Fibroblast of villous mesenchyme (primary cell): ENCODE measurements at regions not wholly inside any gene's neighbourhood (a gene's known extent, or its start where the extent isn't known, plus 50 kb on each side); places are given as distances from the start of the nearest gene placed in this dataset.

Experiments
- DNase-seq: peaks from one replicate; pipeline ENCODE4 v3.0.0-alpha.2; 2010; ENCODE audit warnings: low read depth
- H3K4me3 ChIP-seq: 2 replicates; pipeline ENCODE4 v1.5.1; 2011; ENCODE audit warnings: low read depth, mild to moderate bottlenecking, low read length
- TF ChIP-seq, protein P1 (sequence below): IDR thresholded peaks from 2 replicates; pipeline ENCODE4 v1.5.1; 2012; ENCODE audit warnings: low read depth, mild to moderate bottlenecking, low read length; ENCODE audit not compliant: insufficient read depth

GRCh38 chr16:47928008-47928407 is 227.8 kb downstream of the ABCC12 start:
- DNase-seq = no peak
- TF ChIP-seq, protein P1, sequence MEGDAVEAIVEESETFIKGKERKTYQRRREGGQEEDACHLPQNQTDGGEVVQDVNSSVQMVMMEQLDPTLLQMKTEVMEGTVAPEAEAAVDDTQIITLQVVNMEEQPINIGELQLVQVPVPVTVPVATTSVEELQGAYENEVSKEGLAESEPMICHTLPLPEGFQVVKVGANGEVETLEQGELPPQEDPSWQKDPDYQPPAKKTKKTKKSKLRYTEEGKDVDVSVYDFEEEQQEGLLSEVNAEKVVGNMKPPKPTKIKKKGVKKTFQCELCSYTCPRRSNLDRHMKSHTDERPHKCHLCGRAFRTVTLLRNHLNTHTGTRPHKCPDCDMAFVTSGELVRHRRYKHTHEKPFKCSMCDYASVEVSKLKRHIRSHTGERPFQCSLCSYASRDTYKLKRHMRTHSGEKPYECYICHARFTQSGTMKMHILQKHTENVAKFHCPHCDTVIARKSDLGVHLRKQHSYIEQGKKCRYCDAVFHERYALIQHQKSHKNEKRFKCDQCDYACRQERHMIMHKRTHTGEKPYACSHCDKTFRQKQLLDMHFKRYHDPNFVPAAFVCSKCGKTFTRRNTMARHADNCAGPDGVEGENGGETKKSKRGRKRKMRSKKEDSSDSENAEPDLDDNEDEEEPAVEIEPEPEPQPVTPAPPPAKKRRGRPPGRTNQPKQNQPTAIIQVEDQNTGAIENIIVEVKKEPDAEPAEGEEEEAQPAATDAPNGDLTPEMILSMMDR = no peak
- H3K4me3 ChIP-seq = no peak overlapping the region

DNA sequence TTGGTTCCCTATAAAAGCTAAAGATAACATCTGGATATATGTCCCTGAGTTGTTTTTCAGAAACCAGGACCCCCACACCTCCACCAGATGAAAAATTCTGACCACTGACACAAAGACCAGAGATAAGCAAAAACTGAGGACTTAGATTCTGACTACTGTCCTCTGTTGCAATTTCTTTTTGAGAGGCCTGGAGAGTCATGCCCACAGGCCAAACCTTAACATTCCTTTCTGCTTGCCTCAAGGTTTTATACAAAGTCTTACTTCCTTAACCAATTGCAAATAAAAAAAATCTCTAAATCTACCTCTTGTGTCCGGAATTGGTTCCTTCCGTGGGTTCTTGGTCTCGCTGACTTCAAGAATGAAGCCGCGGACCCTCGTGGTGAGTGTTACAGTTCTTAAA is 228.5 kb downstream of the ABCC12 start:
- TF ChIP-seq, protein P1 = no peak
- no peak overlapping the region for H3K4me3 ChIP-seq
- DNase-seq = peak; percentile 3

DNA sequence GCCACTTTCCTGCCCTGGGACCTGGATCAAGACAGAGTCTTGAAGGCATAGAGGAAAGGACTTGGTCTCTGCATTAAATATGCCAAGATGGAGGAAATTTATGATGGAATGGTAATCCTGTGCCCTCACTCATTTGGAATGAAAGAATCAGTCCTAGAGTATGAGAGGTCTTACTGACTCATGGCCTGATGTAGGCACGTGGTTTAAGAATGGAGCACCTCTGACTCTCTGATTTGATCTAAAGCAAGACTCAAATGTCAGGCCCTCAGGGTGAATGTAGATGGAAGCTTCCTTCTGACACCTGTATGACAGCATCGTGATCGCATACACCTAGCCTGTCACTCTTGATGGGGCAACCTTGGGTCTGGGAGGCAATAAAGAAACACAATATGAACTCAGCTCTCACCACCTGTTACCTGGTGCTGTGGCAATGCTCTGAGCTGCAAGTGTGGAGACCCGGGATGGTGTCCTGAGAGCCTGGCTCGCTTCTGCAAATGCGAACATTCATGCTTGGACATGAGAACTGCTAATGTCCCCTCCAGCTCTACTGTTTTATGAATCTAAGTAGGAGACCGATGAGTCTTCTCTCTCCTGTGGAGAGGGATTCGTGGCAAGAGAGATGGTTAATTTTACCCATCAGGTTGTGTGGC is 229.9 kb downstream of the ABCC12 start:
- TF ChIP-seq, protein P1 = no peak
- no peak for DNase-seq
- H3K4me3 ChIP-seq = no peak overlapping the region

DNA sequence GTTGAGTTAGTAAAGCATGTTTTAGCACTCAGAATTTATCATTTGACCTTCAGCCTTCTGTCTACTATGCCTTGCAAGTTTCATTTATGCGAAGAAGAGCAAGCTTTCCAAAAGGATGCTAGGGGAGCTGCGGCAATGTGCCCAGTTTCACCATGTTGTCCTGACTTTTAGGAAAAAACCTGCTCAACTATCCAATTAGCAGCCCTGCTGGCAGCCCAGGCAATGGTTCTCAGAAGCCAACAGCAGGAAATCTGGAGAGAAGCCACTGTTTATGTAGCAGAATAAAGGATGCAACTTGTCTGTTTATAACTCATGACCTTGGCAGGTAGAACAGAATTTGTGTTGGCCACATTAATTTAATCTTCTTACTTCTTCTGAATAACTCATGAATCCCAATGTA is 230.8 kb downstream of the ABCC12 start:
- no peak for DNase-seq
- TF ChIP-seq, protein P1 = no peak
- no peak overlapping the region for H3K4me3 ChIP-seq

DNA sequence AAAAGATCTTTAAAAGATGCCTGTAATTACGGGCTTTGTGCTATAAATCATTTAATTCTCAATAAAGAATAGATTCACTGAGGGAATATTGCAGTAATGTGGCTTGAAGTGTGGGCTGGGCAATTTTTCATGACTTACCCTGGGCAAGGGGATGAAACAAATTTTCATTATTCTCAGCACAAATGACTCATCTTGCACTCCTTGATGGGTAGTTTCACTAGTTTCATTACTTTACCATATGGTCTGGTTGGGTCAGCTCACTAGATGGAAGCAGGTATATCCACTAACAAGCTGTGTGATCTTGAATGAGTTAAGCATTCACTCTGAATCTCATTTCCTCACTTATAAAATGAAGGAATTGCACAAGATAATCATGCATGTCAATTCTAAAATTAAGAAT is 234.3 kb downstream of the ABCC12 start:
- no peak for DNase-seq
- TF ChIP-seq, protein P1 = no peak
- H3K4me3 ChIP-seq = no peak overlapping the region

DNA sequence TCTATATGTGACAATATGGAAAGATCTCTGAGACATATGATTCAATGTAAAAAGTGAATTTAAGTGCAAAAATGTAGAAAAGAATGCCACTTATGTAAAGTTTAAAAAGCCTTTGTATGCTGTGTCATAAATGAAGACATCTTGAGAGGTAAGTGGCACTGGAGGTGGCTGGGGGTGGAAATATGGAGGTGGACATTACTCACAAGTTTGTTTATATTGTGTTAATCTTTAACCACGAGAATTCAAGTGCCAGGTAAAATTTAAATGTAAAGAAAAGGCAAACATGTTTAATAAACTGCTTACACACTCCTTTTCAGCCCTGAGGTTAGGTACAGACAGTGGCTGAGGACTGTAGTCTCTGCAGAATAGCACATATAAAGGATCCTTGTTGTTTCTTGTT is 235.1 kb downstream of the ABCC12 start:
- TF ChIP-seq, protein P1 = no peak

DNA sequence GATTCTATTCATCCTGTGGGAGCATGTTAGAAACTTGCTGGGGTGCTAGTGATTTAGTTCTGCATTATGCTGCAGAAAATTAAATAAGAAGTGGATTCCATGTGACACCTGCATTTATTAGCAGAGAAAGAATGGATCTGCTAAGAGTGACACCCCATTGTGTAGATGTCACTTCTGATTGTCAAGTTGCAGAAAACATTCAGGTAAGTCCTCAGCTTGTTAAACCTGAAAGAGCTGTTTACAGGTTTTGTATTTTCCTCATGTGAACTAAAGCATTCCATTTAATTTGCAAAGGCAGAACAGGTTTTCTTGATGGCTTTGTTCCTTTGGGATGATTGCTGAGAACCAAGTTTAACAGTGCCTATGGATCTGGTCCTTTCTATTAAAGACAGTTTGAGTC is 238.7 kb downstream of the ABCC12 start:
- TF ChIP-seq, protein P1 = no peak
- H3K4me3 ChIP-seq = no peak overlapping the region
- no peak for DNase-seq

More for the DNA sequence above, 235.1 kb downstream of the ABCC12 start:
- no peak for DNase-seq
- H3K4me3 ChIP-seq = no peak overlapping the region
